Natural killer cell treated with Interleukin-12 subunit alpha and Interleukin-12 subunit beta and Interleukin-15 and Interleukin-18, amount 100 ng/mL, for 72 hours (primary cell): ENCODE measurements at regions not wholly inside any gene's neighbourhood (a gene's known extent, or its start where the extent isn't known, plus 50 kb on each side); places are given as distances from the start of the nearest gene placed in this dataset.

ENCODE experiments used
- ATAC-seq, 2 donors: fragments of 150-1000 bp; cut with Tn5 transposase in 1 of 2; sonication (Bioruptor Pico), chemical (Tn5 transposase) in 1 of 2; 2 replicates each; pipeline ENCODE4 v1.10.0; 2021
- DNase-seq: peaks from one replicate; pipeline ENCODE4 v3.0.0; 2022; ENCODE audit warnings: low spot score
- H3K27ac Mint-ChIP-seq, 2 donors: 1 replicate in 1 of 2; 2 replicates in 1 of 2; pipeline ENCODE4 v1.8.0; 2022; ENCODE audit warnings: mixed read lengths in 2 of 2, mild to moderate bottlenecking in 1 of 2, moderate library complexity in 1 of 2
- H3K27me3 Mint-ChIP-seq, 2 donors: 1 replicate in 1 of 2; 2 replicates in 1 of 2; pipeline ENCODE4 v1.8.0; 2022; ENCODE audit warnings: mixed read lengths in 2 of 2
- H3K36me3 Mint-ChIP-seq: one replicate; pipeline ENCODE4 v1.8.0; 2022; ENCODE audit warnings: mixed read lengths
- H3K4me1 Mint-ChIP-seq, 2 donors: 1 replicate in 1 of 2; 2 replicates in 1 of 2; pipeline ENCODE4 v1.8.0; 2022; ENCODE audit warnings: low read depth in 2 of 2, mixed read lengths in 2 of 2, mild to moderate bottlenecking in 1 of 2
- H3K4me3 Mint-ChIP-seq: one replicate; pipeline ENCODE4 v1.8.0; 2022; ENCODE audit warnings: mixed read lengths
- H3K9me3 Mint-ChIP-seq: 2 replicates; pipeline ENCODE4 v1.8.0; 2022; ENCODE audit warnings: mixed read lengths

DNA sequence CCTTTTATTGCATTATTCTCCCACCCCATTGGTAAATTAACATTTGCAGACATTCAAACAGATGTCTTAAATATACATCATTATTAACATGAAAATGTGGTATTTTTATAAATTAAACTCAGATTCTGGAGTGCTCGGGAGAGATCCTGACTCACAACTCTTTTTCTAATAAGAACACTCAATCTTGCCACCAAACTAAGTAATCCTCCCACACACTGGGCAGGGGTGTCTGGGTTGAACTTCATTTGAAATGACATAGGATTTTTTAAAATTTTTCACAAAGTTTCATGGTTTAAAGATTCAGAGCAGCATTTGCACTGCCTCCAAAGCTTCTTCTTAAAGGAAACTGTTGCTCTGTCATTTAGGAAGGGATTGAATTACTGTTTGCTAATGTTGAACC, 754.3 kb downstream of the MECOM start:
- DNase-seq = no peak
- Mint-ChIP-seq H3K9me3 (no peaks in the 10 kb centered on the region), H3K27me3 (no peaks in the 10 kb centered on the region), H3K27ac (no peak overlapping the region), H3K36me3 (no peaks in the 10 kb centered on the region), H3K4me1 (no peaks in the 10 kb centered on the region), H3K4me3 (no peak overlapping the region)
- no peak for ATAC-seq

DNA sequence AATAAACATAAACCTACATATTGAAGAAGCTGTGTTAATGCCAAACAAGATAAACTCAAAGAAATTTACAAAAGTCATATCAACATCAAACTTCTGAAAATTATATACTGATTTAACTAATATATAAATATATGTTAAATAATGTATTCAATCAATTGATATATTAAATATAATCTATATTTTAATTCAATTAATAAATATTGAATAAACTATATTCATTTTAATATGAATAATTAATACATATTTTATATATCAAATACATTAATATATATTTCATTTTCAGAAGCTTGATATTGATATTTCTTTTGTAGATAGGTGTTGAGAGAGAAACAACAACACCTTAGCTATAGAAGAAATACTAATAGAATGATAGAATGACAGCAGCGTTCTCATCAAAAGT, 768.1 kb downstream of the MECOM start:
- DNase-seq = no peak
- no peaks in the 10 kb centered on the region for H3K27me3 Mint-ChIP-seq
- no peaks in the 10 kb centered on the region for H3K4me1 Mint-ChIP-seq
- H3K4me3 Mint-ChIP-seq = no peak overlapping the region
- H3K36me3 Mint-ChIP-seq = no peaks in the 10 kb centered on the region
- ATAC-seq = no peak
- peaks cover 7% of the 10 kb centered on the region for H3K9me3 Mint-ChIP-seq
- H3K27ac Mint-ChIP-seq = no peak overlapping the region

DNA sequence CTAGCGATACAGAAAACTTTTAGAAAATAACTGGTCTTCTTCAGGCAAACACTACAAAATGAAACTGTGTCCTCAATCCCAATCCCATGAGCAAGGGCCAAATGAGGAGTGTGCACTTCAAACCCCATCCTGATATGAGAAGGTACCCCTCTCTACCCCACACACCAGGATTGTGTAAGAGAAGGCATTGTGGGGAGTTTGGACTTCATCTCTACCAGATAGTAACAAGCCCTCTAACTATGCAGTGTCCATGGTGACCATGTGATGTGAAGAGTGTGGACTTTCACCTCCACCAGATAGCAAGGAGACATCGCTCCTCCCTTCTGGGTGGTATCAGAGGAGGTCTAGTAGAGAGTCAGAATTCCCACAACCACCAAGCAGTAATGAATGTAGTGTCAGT, 769.3 kb downstream of the MECOM start:
- no peak for DNase-seq
- no peaks in the 10 kb centered on the region for H3K27me3 Mint-ChIP-seq
- H3K27ac Mint-ChIP-seq = no peak overlapping the region
- H3K4me1 Mint-ChIP-seq = no peaks in the 10 kb centered on the region
- no peak for ATAC-seq
- H3K36me3 Mint-ChIP-seq = no peaks in the 10 kb centered on the region
- no peak overlapping the region for H3K4me3 Mint-ChIP-seq
- peaks cover 7% of the 10 kb centered on the region for H3K9me3 Mint-ChIP-seq

DNA sequence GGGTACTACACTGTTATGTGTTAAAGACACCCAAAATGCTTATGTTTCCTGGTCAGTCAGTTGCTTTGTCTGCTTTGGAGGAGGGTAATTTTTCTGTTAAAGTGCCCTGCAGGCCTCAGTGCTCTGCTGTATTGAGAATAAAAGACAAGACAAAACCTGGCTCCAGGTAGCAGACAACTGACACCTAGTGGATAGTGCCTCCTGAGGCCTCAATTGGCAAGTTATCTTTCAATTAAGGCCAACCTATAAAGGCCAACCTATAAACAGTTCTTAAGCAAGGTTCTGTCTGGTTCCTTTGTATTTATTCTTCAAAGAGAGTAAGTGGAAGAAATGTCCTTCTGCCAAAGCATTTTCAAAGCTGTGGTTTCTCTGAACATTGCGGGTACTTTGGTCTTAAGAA, 773.8 kb downstream of the MECOM start:
- H3K36me3 Mint-ChIP-seq = no peaks in the 10 kb centered on the region
- H3K27me3 Mint-ChIP-seq = no peaks in the 10 kb centered on the region
- H3K27ac Mint-ChIP-seq = no peak overlapping the region
- no peak overlapping the region for H3K4me3 Mint-ChIP-seq
- no peaks in the 10 kb centered on the region for H3K4me1 Mint-ChIP-seq
- DNase-seq (no peak), ATAC-seq (no peak)
- H3K9me3 Mint-ChIP-seq = peaks cover 2% of the 10 kb centered on the region

DNA sequence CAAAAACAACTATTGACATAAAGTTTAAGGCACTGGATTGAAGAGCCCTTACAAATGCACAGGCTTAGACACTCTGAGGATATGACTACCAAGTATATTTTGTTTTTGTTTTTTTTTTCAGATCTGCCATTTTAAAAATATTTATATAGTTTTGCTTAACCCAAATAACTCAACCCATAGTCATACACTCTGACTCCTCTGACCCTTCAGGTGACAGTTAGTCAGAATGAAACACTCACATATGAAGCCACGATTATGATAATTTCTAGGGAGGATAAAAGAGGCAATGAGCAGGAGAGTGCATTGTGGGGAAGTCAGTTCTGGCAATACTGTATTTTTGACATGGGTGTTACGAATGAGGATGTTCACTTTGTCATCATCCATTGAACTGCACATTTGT, 774.7 kb downstream of the MECOM start:
- no peak for ATAC-seq
- DNase-seq = no peak
- H3K4me1 Mint-ChIP-seq = no peaks in the 10 kb centered on the region
- H3K9me3 Mint-ChIP-seq = peaks cover 2% of the 10 kb centered on the region
- H3K27me3 Mint-ChIP-seq = no peaks in the 10 kb centered on the region
- no peaks in the 10 kb centered on the region for H3K36me3 Mint-ChIP-seq
- H3K4me3 Mint-ChIP-seq = no peak overlapping the region
- H3K27ac Mint-ChIP-seq = no peak overlapping the region

DNA sequence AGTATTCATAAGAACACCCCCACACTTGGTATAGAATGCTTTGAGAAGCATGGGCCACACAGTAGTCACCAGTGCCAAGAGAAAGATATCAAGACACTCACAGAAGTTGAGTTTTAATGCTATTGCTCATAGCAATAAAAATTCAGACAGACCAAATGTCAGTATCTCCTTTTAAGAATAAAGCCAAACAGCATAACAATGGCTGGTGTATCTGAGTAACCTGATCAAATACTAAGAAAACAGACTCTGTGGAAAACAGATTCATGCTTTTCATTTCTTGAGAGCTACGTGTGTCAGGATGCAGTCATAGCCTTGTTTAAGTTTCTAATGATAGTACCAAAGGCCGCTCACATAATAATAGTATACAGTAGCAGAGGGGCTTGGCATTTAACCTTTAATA, 778.5 kb downstream of the MECOM start:
- Mint-ChIP-seq H3K4me3 (no peak overlapping the region), H3K27ac (no peak overlapping the region), H3K9me3 (no peaks in the 10 kb centered on the region), H3K27me3 (no peaks in the 10 kb centered on the region), H3K4me1 (no peaks in the 10 kb centered on the region), H3K36me3 (no peaks in the 10 kb centered on the region)
- no peak for ATAC-seq
- DNase-seq = no peak

DNA sequence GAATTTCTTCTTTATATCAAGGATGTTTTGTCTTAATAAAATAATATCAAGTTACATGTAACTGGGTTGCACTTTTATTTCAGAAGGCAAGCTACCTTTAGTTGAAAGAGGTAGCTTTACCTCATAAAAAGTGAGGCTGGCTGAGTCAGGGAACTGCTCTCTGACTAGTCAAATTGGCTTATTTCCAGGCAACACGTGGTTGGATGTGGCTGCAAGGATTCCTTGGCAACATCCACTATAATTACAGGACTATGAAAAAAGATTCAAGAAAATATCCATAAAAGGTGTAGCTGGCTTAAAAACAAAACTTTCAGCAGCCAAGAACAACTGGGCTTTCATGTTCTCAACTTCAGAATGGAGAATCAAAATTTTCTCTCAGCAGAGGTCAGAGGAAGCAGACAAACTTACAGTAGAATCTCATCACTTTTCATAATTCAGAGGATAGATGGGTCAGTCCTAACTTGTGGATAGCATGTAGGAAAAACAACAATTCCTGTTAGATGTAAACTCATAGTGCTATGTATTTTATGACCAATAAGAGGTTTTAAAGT, 779.1 kb downstream of the MECOM start:
- no peak overlapping the region for H3K27ac Mint-ChIP-seq
- H3K9me3 Mint-ChIP-seq = no peaks in the 10 kb centered on the region
- ATAC-seq (no peak), DNase-seq (no peak)
- no peaks in the 10 kb centered on the region for H3K36me3 Mint-ChIP-seq
- H3K4me1 Mint-ChIP-seq = no peaks in the 10 kb centered on the region
- H3K4me3 Mint-ChIP-seq = no peak overlapping the region
- H3K27me3 Mint-ChIP-seq = no peaks in the 10 kb centered on the region

DNA sequence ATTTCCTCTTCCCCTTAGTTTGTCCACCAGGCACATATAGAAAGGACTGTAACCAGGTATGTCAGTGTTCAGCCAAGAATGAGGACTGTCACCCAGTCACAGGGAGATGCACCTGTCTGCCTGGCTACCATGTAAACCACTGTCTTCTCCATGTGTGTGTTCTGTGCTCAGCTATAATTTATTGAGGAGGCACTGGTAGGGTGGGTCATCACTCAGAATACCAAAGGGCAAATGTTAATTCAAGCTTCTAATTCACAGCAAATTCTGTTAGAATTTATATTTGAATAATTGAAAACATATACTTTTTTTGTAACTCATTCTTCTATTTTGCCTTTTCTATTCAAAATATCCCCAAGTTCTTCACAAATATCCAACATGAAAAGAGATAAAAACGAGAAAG, 780.4 kb downstream of the MECOM start:
- no peak for ATAC-seq
- no peak overlapping the region for H3K27ac Mint-ChIP-seq
- no peaks in the 10 kb centered on the region for H3K4me1 Mint-ChIP-seq
- H3K4me3 Mint-ChIP-seq = no peak overlapping the region
- no peaks in the 10 kb centered on the region for H3K27me3 Mint-ChIP-seq
- H3K9me3 Mint-ChIP-seq = no peaks in the 10 kb centered on the region
- no peaks in the 10 kb centered on the region for H3K36me3 Mint-ChIP-seq
- DNase-seq = no peak

DNA sequence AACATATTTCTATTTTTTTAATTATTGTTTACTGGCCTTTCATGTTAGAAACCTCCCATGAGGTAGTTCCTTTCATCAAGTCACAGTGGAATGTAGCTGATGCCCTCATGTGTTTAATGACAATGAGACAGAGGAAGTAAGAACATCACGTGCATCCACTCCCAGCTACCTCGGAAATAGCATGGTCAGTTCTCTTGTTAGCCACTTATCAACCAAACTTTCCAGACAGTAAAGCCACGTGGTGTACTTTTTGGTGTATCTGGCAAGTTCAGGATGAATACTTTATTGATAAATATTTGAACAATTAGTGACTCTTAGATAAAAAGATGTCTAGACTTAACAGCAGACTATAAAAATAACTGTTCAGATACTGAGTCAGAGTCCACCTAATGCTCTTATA, 781.7 kb downstream of the MECOM start:
- Mint-ChIP-seq H3K27me3 (no peaks in the 10 kb centered on the region), H3K4me1 (no peaks in the 10 kb centered on the region)

DNA sequence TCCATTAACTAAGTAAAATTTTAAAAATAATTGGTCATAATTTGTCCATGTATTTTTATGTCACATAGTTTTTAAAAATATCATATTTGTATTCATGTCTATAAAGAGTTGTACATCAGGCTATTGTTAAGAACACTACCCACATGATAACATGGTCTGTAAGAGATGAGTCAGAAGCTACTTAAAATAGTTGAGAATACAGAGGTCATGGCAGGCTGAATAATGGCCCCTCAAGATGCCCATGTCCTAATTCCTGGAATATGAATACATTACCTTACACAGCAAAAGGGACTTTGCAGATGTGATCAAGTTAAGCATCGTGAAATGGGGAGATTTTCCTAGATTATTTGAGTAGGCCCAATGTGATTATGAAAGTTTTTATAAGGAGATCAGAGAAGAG, 782.9 kb upstream of the GOLIM4 start:
- Mint-ChIP-seq H3K9me3 (no peaks in the 10 kb centered on the region), H3K27ac (no peak overlapping the region), H3K4me3 (no peak overlapping the region), H3K27me3 (no peaks in the 10 kb centered on the region), H3K4me1 (no peaks in the 10 kb centered on the region), H3K36me3 (no peaks in the 10 kb centered on the region)
- DNase-seq (no peak), ATAC-seq (no peak)

More for the DNA sequence above, 781.7 kb downstream of the MECOM start:
- Mint-ChIP-seq H3K27ac (no peak overlapping the region), H3K9me3 (no peaks in the 10 kb centered on the region), H3K4me3 (no peak overlapping the region), H3K36me3 (no peaks in the 10 kb centered on the region)
- no peak for DNase-seq
- ATAC-seq = no peak

DNA sequence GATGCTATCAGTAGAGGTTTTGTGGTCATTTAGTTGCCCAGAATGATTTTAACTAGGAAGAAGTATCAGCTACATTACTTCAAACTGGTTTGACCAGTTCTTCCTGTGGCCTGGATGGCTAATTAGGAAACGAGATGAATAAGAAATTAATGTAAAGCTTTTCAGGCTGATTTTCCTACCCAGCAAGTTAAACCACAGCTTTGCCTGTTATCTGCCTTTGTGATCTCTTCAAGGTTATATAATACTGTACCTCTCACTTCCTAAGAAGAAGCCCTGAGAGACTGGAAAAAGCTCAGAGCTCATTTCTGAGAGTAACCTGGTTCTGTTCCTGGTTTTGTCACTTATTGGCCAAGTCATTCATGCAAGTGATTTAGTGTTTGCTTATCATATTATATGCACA, 782.2 kb upstream of the GOLIM4 start:
- Mint-ChIP-seq H3K27ac (no peak overlapping the region), H3K27me3 (no peaks in the 10 kb centered on the region), H3K4me1 (no peaks in the 10 kb centered on the region), H3K4me3 (no peak overlapping the region), H3K9me3 (no peaks in the 10 kb centered on the region), H3K36me3 (no peaks in the 10 kb centered on the region)
- DNase-seq (no peak), ATAC-seq (no peak)

DNA sequence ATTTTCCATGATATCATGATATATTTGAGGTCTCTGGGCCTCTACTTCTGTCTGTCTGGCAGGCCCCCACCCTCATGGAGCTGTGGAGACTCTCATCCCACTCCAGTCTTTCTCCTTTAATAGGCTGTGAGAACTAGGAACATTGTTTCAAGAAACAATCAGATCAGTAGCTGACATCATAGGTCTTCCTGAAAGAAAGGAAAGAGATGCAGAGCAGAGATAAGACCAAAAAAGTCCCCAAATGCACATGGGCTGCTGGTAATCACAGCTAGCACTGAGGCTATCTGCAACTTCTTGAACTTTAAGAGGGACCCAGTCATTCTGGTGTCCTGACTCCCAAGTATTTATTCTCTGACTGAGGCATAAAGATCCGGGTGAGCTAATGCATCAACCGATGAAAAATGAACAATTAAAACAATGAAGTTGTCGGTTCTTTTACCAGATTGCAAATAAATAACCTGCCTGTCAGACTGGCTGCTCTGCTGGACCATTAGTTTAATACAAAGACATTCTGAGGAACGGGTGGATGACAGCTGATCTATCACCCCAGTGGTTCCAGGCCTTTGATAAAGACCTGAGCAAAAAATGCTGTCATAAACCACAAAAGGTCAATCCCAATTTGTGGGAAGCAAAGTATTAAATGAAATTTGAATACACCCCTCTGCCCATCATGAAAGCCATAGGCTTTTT, 780.8 kb upstream of the GOLIM4 start:
- no peaks in the 10 kb centered on the region for H3K36me3 Mint-ChIP-seq
- no peaks in the 10 kb centered on the region for H3K4me1 Mint-ChIP-seq
- DNase-seq = no peak
- no peak overlapping the region for H3K4me3 Mint-ChIP-seq
- H3K9me3 Mint-ChIP-seq = no peaks in the 10 kb centered on the region
- H3K27me3 Mint-ChIP-seq = no peaks in the 10 kb centered on the region
- no peak overlapping the region for H3K27ac Mint-ChIP-seq
- ATAC-seq = no peak

DNA sequence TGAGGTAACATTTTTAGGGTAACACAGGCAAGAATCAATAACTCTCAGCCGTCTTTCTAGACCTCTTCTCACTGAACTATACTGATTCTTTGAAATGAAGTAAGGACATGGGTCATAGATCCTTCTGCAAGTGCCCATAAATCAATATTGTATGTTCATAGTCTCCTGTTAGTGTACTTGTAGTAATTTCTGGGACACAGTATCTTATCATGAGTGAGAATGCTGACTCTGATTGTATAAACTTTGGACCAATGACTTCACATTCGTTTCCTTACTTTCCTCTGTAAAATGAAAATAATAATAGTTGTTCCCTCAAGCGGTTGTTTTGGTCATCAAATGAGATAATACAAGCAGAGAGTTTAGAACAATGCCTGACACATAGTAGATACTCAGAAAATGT, 777.1 kb upstream of the GOLIM4 start:
- no peak overlapping the region for H3K27ac Mint-ChIP-seq
- no peaks in the 10 kb centered on the region for H3K4me1 Mint-ChIP-seq
- no peaks in the 10 kb centered on the region for H3K9me3 Mint-ChIP-seq
- H3K36me3 Mint-ChIP-seq = no peaks in the 10 kb centered on the region
- DNase-seq (no peak), ATAC-seq (no peak)
- no peak overlapping the region for H3K4me3 Mint-ChIP-seq
- no peaks in the 10 kb centered on the region for H3K27me3 Mint-ChIP-seq

DNA sequence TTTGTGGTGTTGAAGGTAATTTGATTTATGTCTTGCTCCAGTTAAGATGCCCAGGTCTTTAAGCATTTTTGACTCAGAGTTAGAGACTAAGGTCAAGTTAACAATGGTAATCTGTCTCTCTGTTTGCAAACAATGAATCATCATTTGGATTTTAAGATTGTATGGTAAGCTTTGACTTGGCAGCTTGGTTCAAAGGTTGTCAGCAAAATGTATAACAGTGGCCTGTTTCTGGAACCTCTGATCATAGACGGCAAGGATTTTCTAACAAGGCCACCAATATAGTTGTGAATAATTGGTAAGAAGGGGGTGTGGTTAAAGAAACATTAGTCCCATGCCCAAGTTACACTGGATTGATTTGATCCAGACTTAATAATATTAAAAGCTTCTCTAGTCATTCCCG, 775.2 kb upstream of the GOLIM4 start:
- Mint-ChIP-seq H3K27me3 (no peaks in the 10 kb centered on the region), H3K4me1 (no peaks in the 10 kb centered on the region), H3K4me3 (no peak overlapping the region)

DNA sequence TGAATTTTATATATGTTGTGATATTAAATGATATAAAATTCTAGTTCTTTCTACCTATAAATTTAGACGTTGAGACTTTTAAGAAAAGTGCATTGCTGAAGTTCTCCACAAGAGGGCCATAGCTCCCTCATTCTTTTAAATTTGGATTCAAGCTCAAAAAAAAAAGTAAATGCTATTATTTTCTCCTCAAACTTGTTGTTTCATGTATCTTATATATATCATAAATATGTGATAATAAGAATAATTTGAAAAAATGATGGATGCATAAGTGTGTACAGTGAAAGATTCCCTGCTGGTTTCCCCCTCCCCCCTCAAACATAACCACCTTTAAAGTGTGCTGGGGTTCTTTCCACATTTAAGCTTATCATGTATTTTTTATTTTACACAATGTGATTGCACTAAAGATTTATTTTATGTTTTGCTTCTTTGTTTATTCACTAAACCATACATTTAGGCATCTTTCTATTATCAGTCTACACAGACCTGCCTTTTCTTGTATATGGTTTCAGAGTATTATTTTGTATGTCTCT, 769.4 kb upstream of the GOLIM4 start:
- no peaks in the 10 kb centered on the region for H3K9me3 Mint-ChIP-seq
- H3K4me1 Mint-ChIP-seq = no peaks in the 10 kb centered on the region
- H3K27me3 Mint-ChIP-seq = no peaks in the 10 kb centered on the region
- H3K4me3 Mint-ChIP-seq = no peak overlapping the region
- H3K27ac Mint-ChIP-seq = no peak overlapping the region
- ATAC-seq (no peak), DNase-seq (no peak)
- no peaks in the 10 kb centered on the region for H3K36me3 Mint-ChIP-seq

More for the DNA sequence above, 775.2 kb upstream of the GOLIM4 start:
- DNase-seq = no peak
- H3K36me3 Mint-ChIP-seq = no peaks in the 10 kb centered on the region
- no peak for ATAC-seq
- no peak overlapping the region for H3K27ac Mint-ChIP-seq
- H3K9me3 Mint-ChIP-seq = no peaks in the 10 kb centered on the region
